Nephron (organoid): ENCODE measurements at regions not wholly inside any gene's neighbourhood (a gene's known extent, or its start where the extent isn't known, plus 50 kb on each side); places are given as distances from the start of the nearest gene placed in this dataset.

Experiments
- H3K27ac Mint-ChIP-seq, 3 experiments: 2 replicates each; pipeline ENCODE4 v1.8.0; 2020; ENCODE audit warnings: mixed read lengths in 3 of 3, mild to moderate bottlenecking in 2 of 3, moderate library complexity in 1 of 3
- H3K27me3 Mint-ChIP-seq: 2 replicates; pipeline ENCODE4 v1.8.0; 2021; ENCODE audit warnings: low read depth, mild to moderate bottlenecking, moderate library complexity, mixed read lengths
- H3K36me3 Mint-ChIP-seq: 2 replicates; pipeline ENCODE4 v1.8.0; 2020; ENCODE audit warnings: low read depth, mixed read lengths
- H3K4me1 Mint-ChIP-seq: 2 replicates; pipeline ENCODE4 v1.8.0; 2020; ENCODE audit warnings: mixed read lengths
- H3K4me3 Mint-ChIP-seq, 3 experiments: 2 replicates each; pipeline ENCODE4 v1.8.0; 2020; ENCODE audit warnings: mild to moderate bottlenecking in 3 of 3, mixed read lengths in 3 of 3, moderate library complexity in 2 of 3
- H3K9me3 Mint-ChIP-seq: 2 replicates; pipeline ENCODE4 v1.8.0; 2020; ENCODE audit warnings: mixed read lengths
- TF ChIP-seq, protein P1 (sequence below), 3 experiments: fragments of 200-600 bp; sonication (generic); IDR thresholded peaks; one replicate each; pipeline ENCODE4 v1.5.0; 2021; ENCODE audit warnings: antibody characterized with exemption in 3 of 3; ENCODE audit not compliant: unreplicated experiment in 3 of 3

DNA sequence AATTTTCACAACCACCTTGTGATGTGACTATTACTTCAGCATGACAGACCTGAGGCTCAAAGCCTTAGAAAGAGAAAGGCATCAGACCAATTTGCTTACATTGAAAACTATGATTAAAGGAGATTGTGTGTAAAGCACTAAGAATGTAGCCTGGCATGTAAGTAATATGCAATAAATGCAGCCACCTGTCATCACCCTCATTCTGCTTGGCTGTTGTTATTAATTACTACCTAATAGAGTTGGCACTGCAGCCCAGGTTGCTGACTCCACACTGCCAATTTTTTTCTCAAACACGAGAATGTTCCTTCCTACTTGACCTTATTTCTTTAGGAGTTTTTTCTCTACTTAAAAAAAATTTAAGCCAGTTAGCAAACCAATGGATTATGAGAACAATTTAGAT is 61.2 kb upstream of the NPVF start:
- peaks cover 3% of the 10 kb centered on the region for H3K9me3 Mint-ChIP-seq
- H3K27ac Mint-ChIP-seq = no peak overlapping the region
- H3K27me3 Mint-ChIP-seq = no peaks in the 10 kb centered on the region
- H3K4me1 Mint-ChIP-seq = peaks cover 26% of the 10 kb centered on the region
- no peaks in the 10 kb centered on the region for H3K36me3 Mint-ChIP-seq
- TF ChIP-seq, protein P1, sequence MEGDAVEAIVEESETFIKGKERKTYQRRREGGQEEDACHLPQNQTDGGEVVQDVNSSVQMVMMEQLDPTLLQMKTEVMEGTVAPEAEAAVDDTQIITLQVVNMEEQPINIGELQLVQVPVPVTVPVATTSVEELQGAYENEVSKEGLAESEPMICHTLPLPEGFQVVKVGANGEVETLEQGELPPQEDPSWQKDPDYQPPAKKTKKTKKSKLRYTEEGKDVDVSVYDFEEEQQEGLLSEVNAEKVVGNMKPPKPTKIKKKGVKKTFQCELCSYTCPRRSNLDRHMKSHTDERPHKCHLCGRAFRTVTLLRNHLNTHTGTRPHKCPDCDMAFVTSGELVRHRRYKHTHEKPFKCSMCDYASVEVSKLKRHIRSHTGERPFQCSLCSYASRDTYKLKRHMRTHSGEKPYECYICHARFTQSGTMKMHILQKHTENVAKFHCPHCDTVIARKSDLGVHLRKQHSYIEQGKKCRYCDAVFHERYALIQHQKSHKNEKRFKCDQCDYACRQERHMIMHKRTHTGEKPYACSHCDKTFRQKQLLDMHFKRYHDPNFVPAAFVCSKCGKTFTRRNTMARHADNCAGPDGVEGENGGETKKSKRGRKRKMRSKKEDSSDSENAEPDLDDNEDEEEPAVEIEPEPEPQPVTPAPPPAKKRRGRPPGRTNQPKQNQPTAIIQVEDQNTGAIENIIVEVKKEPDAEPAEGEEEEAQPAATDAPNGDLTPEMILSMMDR (IDR thresholded peaks at IDR 0.05; ENCODE audit: unreplicated experiment in 3 of 3) = no peak
- no peak overlapping the region for H3K4me3 Mint-ChIP-seq

DNA sequence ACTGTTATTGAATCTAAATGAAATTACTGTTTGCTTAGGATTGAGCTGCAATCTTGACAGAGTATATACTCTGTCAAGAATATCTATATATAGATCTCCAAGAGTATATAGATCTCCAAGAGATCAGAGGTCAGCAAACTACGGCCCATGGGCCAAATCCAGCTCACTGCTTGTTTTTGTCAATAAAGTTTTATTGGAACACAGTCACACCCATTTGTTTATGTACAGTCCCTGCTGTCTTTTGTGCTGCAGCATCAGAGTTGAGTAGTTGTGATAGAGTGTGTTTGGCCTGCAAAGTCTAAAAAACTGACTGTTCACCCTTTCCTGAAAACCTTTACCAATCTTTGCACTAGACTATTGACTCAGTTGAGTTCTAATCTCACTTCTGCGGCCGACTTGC is 66.3 kb upstream of the NPVF start:
- Mint-ChIP-seq H3K36me3 (no peaks in the 10 kb centered on the region), H3K27me3 (no peaks in the 10 kb centered on the region), H3K9me3 (peaks cover 3% of the 10 kb centered on the region), H3K4me1 (peaks cover 15% of the 10 kb centered on the region), H3K27ac (no peak overlapping the region), H3K4me3 (no peak overlapping the region)
- TF ChIP-seq, protein P1 (IDR thresholded peaks at IDR 0.05; ENCODE audit: unreplicated experiment in 3 of 3) = no peak

DNA sequence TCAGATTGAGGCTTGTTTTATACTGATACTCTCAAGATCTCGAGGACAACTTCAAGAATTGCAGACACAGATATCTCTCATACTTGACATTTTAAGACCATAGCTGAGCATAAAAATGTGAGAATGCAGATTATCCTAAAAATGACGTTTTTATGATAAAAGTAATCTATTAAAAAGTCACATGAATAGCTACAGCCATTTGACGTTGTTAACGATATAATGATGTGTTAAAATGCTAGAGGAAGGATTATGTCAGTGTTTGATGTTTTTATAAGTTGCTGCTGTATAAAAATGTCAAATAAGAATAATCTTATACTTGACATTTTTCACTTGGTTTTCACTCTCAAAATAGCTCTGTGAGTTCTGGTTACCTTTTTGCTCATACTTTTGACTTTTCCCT is 67.1 kb upstream of the NPVF start:
- Mint-ChIP-seq H3K4me1 (peaks cover 12% of the 10 kb centered on the region), H3K27me3 (no peaks in the 10 kb centered on the region), H3K36me3 (no peaks in the 10 kb centered on the region), H3K27ac (no peak overlapping the region), H3K9me3 (peaks cover 3% of the 10 kb centered on the region), H3K4me3 (no peak overlapping the region)
- TF ChIP-seq, protein P1 (IDR thresholded peaks at IDR 0.05; ENCODE audit: unreplicated experiment in 3 of 3) = no peak

DNA sequence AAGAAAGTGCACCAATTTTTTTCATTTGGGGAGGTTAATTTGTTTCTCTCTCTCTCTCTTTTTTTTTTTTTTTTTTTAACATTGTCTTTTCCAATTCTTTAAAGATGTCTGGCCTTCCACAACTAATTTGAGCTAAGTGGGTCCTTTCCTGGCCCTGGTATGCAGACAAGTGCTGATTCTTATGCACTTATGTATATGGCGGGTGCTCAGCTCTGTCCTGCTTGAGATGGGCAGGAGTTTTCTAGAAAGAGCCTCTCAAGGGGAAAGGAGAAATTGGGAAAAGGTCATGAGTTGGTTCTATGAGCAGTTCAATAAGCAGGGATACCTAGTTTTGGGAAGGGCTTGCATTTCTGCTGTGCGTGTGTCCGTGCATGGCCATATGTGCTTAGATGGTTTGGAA is 67.8 kb upstream of the NPVF start:
- Mint-ChIP-seq H3K27me3 (no peaks in the 10 kb centered on the region), H3K27ac (no peak overlapping the region), H3K4me3 (no peak overlapping the region), H3K36me3 (no peaks in the 10 kb centered on the region), H3K9me3 (peaks cover 3% of the 10 kb centered on the region), H3K4me1 (peaks cover 12% of the 10 kb centered on the region)
- TF ChIP-seq, protein P1 (IDR thresholded peaks at IDR 0.05; ENCODE audit: unreplicated experiment in 3 of 3) = no peak

DNA sequence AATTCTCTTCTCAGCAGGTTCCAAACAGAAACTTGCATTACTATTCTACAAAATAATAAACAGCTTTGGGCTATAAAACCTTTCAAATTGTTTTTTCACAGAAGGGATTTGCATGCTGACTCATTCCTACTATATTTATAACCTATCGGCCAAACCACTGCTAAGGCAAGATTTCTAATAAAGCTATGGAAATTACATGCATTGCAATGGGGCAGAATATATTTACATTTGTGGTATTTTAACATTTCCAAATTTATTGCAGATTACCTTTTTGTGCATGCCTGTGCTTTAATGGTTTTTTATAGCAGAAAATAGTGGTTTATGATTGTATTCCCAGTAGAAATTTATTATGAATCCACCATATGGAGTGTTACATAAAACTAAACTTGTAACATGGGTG is 69.0 kb upstream of the NPVF start:
- H3K4me3 Mint-ChIP-seq = no peak overlapping the region
- H3K4me1 Mint-ChIP-seq = peaks cover 12% of the 10 kb centered on the region
- no peak overlapping the region for H3K27ac Mint-ChIP-seq
- no peaks in the 10 kb centered on the region for H3K36me3 Mint-ChIP-seq
- TF ChIP-seq, protein P1 (IDR thresholded peaks at IDR 0.05; ENCODE audit: unreplicated experiment in 3 of 3) = no peak
- H3K9me3 Mint-ChIP-seq = no peaks in the 10 kb centered on the region
- H3K27me3 Mint-ChIP-seq = no peaks in the 10 kb centered on the region

DNA sequence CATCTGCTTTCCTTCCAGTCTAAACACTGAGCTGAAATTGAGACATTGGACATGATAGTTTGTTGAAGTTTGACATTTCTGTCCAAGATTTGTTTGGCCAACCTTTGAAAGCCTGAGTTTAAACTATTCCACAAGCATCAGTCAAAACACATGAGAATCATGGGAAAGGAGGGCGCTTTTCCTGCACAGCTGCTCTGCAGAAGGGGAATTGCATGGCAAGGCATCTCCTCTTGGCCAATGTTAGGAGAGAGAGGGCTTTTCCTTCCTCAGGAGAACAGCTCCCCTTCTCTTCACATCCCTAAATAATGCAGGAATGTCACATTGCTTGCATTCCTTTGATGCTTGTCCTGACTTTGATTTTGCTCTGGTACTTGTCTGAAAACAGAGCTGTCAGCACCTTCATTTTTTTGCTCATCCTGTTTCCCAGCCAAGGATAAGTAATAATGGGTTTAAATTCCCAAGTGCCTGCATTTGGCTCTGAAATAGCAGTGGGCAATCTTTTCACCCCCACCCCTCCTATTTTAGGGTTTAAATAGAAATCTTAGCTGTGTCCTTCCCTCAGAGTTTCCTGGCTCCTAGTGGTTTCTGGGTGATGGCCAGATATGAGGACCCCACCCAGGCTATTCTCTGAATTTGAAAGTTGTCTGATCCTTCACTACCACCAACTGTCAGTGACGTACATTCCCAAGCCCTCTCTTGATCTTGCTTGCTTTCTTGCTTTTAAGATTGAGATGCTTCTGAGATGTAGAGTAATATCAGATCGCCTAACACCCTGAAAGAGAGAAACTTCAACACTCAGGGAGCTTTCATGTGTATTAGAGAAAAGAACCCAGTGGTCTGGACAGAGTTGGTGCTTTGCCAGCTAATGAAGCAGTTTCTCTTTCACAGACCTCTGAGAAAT is 75.2 kb upstream of the NPVF start:
- TF ChIP-seq, protein P1 (IDR thresholded peaks at IDR 0.05; ENCODE audit: unreplicated experiment in 3 of 3) = no peak
- peak overlapping the region in 1 of 3 experiments; percentile 15 for H3K4me3 Mint-ChIP-seq
- no peaks in the 10 kb centered on the region for H3K9me3 Mint-ChIP-seq
- H3K27ac Mint-ChIP-seq = peak overlapping the region in 2 of 3 experiments; percentile 64 to 71
- H3K4me1 Mint-ChIP-seq = peaks cover 30% of the 10 kb centered on the region
- H3K27me3 Mint-ChIP-seq = no peaks in the 10 kb centered on the region
- H3K36me3 Mint-ChIP-seq = no peaks in the 10 kb centered on the region
